ENCODE measurements at regions not wholly inside any gene's neighbourhood (a gene's known extent, or its start where the extent isn't known, plus 50 kb on each side); places are given as distances from the start of the nearest gene placed in this dataset.

GRCh38 chr4:112898357-112899141, 150.9 kb upstream of the ANK2 start:
- TF ChIP-seq, protein P1, sequence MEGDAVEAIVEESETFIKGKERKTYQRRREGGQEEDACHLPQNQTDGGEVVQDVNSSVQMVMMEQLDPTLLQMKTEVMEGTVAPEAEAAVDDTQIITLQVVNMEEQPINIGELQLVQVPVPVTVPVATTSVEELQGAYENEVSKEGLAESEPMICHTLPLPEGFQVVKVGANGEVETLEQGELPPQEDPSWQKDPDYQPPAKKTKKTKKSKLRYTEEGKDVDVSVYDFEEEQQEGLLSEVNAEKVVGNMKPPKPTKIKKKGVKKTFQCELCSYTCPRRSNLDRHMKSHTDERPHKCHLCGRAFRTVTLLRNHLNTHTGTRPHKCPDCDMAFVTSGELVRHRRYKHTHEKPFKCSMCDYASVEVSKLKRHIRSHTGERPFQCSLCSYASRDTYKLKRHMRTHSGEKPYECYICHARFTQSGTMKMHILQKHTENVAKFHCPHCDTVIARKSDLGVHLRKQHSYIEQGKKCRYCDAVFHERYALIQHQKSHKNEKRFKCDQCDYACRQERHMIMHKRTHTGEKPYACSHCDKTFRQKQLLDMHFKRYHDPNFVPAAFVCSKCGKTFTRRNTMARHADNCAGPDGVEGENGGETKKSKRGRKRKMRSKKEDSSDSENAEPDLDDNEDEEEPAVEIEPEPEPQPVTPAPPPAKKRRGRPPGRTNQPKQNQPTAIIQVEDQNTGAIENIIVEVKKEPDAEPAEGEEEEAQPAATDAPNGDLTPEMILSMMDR (IDR thresholded peaks at IDR 0.05) = no peak
- peaks cover 0 to 17% of the 10 kb centered on the region in 2 donors for H3K4me1 ChIP-seq (ENCODE audit: control insufficient read depth in 1 of 2, low read depth in 2 of 2)

GRCh38 chr4:112900416-112900815, 149.0 kb upstream of the ANK2 start:
- Histone ChIP-seq H3K27ac (no peak overlapping the region), H3K27me3 (replicated peaks; ENCODE audit: insufficient read depth) (no peaks in the 10 kb centered on the region), H3K36me3 (no peaks in the 10 kb centered on the region), H3K9me3 (no peaks in the 10 kb centered on the region), H3K4me1 (ENCODE audit: control insufficient read depth in 1 of 2, low read depth in 2 of 2) (peaks cover 0 to 16% of the 10 kb centered on the region in 2 donors), H3K4me3 (no peak overlapping the region)
- ATAC-seq (ENCODE audit: insufficient number of reproducible peaks, low FRiP score, low read depth) (no peak), DNase-seq (ENCODE audit: low spot score) (no peak)
- TF ChIP-seq, protein P1 (IDR thresholded peaks at IDR 0.05) = no peak

More at GRCh38 chr4:112898357-112899141, 150.9 kb upstream of the ANK2 start:
- ATAC-seq (ENCODE audit: insufficient number of reproducible peaks, low FRiP score, low read depth) = no peak
- Histone ChIP-seq H3K9me3 (no peaks in the 10 kb centered on the region), H3K4me3 (no peak overlapping the region), H3K27ac (no peak overlapping the region), H3K36me3 (no peaks in the 10 kb centered on the region), H3K27me3 (replicated peaks; ENCODE audit: insufficient read depth) (no peaks in the 10 kb centered on the region)
- no peak for DNase-seq (ENCODE audit: low spot score)

DNA sequence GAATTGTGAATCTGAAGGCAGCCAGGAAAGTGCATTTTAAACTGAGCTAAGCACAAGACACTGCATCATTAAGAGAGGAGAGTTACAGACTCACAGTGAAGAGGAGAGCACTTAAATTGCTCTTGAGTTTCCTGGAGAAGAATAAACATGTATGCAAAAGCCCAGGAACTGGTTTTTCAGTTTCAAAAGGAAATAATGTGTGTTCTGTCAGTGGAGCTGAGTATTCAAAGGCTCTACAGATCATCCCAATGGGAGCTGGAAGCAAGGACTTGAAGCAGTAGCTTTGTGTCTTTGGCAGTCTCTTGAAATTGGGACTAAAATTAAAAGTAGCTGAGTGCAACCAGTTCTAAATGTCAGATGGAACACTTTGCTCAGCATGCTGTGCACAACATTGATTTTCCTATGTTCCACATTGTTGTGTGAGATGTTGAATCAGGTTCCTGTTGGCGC, 147.5 kb upstream of the ANK2 start:
- ATAC-seq (ENCODE audit: insufficient number of reproducible peaks, low FRiP score, low read depth) = no peak
- Histone ChIP-seq H3K9me3 (no peaks in the 10 kb centered on the region), H3K27me3 (replicated peaks; ENCODE audit: insufficient read depth) (no peaks in the 10 kb centered on the region), H3K36me3 (no peaks in the 10 kb centered on the region), H3K27ac (no peak overlapping the region), H3K4me1 (ENCODE audit: control insufficient read depth in 1 of 2, low read depth in 2 of 2) (no peaks in the 10 kb centered on the region), H3K4me3 (no peak overlapping the region)
- TF ChIP-seq, protein P1 (IDR thresholded peaks at IDR 0.05) = no peak
- DNase-seq (ENCODE audit: low spot score) = no peak

GRCh38 chr4:112905728-112906127, 143.7 kb upstream of the ANK2 start:
- no peaks in the 10 kb centered on the region for H3K9me3 ChIP-seq
- peaks cover 0 to 8% of the 10 kb centered on the region in 2 donors for H3K4me1 ChIP-seq (ENCODE audit: control insufficient read depth in 1 of 2, low read depth in 2 of 2)
- no peak overlapping the region for H3K4me3 ChIP-seq
- TF ChIP-seq, protein P1 (IDR thresholded peaks at IDR 0.05) = no peak
- no peaks in the 10 kb centered on the region for H3K36me3 ChIP-seq
- no peak for ATAC-seq (ENCODE audit: insufficient number of reproducible peaks, low FRiP score, low read depth)
- no peak overlapping the region for H3K27ac ChIP-seq
- DNase-seq (ENCODE audit: low spot score) = no peak
- H3K27me3 ChIP-seq (replicated peaks; ENCODE audit: insufficient read depth) = no peaks in the 10 kb centered on the region

GRCh38 chr4:112908511-112908910, 140.9 kb upstream of the ANK2 start:
- no peak overlapping the region for H3K4me3 ChIP-seq
- no peaks in the 10 kb centered on the region for H3K36me3 ChIP-seq
- H3K27ac ChIP-seq = no peak overlapping the region
- DNase-seq (ENCODE audit: low spot score) (no peak), ATAC-seq (ENCODE audit: insufficient number of reproducible peaks, low FRiP score, low read depth) (no peak)
- H3K9me3 ChIP-seq = no peaks in the 10 kb centered on the region
- no peaks in the 10 kb centered on the region for H3K27me3 ChIP-seq (replicated peaks; ENCODE audit: insufficient read depth)
- TF ChIP-seq, protein P1 (IDR thresholded peaks at IDR 0.05) = no peak
- peaks cover 0 to 8% of the 10 kb centered on the region in 2 donors for H3K4me1 ChIP-seq (ENCODE audit: control insufficient read depth in 1 of 2, low read depth in 2 of 2)
